Activated effector memory CD4-positive, alpha-beta T cell treated with anti-CD3 and anti-CD28 coated beads, Interleukin-2, amount 50 U/mL, for 16 hours (primary cell): ENCODE measurements at regions not wholly inside any gene's neighbourhood (a gene's known extent, or its start where the extent isn't known, plus 50 kb on each side); places are given as distances from the start of the nearest gene placed in this dataset.

Experiments used
- DNase-seq: peaks from one replicate; pipeline ENCODE4 v3.0.0-alpha.2; 2020

DNA sequence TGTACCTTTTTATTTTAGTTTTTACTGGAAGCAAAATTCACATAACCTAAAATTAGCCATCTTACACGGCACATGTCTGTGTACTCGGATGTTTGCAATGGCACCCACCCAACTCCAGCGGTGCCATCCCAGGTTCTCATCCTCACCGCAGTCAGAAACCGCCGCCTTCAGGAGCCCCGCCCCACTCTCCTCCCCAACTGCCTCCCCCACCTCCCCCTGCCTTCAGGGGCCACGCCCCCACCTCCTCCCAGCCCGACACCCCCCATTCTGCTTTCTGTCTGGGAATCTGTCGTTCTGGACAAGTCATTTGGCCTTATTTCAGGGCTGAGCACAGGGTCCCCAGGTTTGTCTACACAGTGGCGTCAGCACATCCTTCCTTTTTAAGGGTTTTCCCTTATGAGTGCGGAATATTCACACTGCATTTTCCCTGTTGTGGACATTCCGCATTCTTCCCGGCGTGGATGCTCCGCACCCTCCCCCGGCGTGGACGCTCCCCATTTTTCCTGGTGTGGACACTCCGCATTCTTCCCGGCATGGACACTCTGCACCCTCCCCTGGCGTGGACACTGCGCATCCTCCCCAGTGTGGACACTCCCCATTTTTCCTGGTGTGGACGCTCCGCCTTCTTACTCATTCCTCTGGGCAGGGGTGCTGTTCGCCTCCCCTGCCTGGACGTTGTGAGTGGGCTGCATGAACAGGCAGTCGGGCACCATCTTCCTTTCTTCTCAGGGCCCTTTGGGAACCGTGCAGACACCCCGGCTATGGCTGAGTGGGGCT lies 135.4 kb upstream of the NKX1-1 start:
- no peak for DNase-seq

DNA sequence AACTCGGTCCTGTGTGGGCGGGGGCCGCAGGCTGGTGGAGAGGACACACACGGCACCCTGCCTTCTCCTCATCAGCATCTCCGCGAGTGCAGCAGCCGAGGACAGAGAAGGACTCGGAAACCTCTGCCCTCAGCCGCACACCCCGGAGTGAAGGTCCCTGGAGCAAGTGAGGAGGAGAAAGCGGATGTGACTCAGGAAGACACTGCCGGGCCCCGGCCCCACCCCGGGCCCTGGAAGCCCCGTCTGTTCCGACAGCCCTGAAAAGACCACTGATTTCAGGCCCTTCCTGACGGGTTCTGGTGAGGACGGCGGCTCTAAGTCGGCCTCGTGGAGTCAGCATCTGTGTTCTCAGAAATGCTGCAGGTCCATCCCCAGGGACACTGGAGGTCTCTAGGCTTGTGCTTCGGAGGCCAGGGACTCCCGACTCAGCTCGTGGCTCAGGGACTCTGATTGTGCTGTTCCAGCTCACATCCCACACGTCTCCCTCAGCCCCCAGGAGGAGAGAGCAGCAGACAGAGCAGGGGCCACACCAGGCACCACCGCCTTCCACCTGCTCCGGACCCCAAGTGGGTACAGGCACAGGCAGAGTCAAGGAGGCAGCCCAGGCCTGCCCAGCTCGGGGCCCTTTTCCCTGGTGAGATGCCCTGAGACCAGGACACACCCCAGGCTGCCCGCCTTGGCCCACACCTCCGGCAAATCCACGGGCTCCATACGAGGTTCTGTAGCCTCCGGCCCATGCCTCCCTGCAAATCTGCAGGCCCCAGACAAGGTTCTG lies 134.5 kb upstream of the NKX1-1 start:
- no peak for DNase-seq

DNA sequence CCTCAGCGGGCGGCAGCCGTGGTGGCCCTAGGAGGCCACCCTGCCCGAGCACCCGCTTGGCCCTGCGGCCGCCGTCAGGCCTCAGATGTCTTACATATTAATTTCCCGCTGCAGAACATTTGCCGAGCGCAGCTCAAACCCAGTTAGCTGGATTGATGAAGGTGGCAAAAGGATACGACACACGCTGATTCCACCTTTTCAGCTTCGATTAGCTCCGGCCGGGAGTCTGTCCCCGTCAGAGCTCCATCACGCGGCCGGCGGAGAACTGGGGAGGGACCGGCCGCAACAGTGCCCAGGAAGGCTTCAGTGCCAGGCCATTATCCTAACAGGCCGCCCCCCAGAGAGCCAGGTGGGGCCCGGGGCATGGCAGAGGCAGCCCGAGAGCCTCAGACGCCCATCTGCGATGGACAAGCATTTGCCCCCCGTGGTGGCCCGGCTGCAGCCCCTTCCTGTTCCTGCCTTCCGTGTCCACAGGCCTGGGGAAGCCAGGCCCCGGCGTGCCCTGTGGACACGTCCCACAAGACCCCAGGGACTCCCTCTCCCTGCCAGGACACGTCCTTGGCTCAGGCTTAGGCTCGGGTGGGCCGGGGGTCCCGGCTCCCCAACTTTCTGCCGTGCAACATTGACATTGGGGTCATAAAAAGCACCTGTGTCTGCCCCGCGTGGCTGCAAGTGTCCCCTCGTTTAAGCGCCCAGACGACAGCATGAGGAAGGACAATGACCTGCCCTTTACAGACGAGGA lies 133.8 kb upstream of the NKX1-1 start:
- no peak for DNase-seq

DNA sequence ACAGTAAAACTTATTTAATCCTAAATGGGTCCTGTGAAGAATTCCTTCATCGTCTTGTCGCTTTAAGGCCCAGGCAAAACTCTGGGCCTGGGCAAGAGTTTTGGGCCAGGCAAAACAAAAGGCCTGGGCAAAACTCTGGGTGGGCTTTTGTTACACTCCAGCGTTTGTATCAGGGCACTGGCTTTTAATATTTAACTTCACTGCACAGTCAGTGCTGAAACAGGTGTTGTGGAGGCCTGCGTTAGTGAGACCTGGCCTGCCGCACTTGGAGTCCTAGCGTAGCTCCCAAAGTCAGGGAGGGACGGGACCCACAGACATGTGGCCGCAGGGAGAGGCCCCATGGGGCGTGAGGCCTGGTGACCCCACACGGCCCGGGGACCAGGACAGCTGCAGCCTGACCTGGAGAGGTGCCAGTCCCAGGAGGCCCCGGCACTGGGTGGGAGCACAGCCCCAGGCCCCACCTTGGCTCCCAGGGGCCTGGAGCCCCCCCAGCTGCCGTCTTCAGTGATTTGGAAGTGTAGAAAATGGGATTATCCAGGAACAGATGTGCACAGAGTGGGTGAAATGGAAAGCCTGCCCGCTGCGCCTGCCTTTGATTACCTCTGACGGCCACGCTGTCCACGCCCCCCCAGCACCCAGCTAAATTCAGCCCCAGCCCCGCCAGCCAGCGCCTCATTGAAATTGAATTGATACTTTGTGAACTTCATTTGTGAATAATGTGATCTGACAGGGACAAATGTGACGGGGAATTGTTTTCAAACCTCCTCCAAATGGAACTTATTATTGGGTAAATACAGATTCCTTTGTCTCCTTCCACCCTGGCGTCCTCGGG lies 132.9 kb upstream of the NKX1-1 start:
- no peak for DNase-seq

DNA sequence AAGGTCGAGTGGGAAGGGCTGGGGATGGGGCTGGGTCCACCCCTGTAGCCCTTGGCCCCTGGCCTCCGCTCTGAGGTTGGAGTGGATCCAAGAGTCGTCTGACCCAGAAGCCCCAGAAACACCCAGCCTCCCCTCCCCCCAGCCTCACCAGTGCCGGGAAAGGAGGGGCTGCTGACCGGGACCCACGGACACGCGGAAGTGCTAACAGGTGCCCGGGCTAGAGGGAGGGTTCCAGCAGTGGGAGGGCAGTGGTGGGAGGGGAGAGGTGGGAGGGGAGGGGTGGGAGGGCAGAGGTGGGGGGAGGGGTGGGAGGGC lies 131.8 kb upstream of the NKX1-1 start:
- no peak for DNase-seq

DNA sequence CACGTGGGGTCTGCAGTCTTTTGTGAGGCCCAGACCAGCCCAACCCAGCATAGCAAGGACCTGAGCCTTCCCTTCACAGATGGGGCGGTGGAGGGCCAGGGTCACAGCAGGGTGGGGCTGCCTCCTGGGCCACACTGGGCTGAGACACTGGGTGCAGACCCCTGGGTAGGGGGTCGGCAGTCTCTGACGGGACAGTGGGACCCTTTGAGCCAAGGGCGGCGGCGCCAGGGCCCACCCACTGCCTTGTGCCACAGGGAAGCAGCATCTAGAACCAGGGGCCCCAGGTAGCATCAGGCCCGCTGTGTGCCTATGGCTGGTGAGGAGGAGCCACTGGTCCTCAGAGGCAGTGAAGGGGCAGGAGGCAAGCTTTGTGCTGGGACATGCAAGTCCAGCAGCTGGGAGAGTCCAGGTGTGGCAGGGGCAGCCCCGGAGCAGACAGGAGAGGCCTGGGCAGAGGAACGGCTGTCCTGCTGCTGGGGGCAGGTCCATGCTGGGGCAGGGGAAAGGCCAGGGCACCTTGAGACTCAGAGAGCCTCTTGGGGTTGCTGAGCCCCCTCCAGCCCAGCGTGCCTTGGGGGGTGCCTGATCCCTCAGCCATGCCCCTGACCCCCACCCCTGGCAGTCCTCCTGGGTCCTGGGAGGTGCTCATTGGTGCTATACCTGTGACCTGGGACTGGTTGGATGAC lies 131.3 kb upstream of the NKX1-1 start:
- DNase-seq, result no peak

DNA sequence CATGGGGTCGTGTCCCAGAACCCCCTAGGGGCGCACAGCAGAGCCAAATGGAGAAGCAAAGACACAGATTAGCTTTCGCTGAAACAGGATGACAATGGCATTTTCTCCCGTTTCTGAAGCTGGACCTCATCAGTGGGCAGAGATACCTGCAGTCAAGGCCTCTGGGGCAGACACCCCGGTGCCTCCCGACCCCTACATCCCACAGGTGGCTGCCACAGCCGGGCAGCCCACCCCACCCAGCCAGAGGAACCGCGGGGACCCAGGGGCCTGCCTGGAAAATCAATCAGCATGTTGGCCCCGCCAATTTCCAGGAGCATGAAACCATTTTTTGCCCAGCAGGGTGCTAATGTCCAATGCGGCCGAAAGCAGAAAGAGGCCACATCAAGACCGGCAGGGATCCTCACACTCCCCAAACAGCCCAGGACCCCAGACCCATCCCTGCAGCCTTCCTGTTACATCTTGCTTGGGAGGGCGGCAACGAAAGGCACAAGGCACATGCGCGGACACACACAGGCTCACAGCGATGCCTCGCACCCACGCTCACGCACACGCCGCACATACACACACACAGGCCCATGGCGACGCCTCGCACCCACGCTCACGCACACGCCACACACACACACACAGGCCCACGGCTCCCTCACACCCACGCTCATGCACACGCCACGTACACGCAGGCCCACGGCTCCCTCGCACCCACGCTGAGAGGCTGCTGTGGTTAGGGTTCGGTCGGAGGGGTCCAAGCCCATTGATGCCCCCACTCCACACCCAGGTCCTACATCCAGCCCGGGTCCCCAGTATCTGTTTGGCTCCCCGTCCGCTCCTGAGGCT lies 130.6 kb upstream of the NKX1-1 start:
- no peak for DNase-seq

DNA sequence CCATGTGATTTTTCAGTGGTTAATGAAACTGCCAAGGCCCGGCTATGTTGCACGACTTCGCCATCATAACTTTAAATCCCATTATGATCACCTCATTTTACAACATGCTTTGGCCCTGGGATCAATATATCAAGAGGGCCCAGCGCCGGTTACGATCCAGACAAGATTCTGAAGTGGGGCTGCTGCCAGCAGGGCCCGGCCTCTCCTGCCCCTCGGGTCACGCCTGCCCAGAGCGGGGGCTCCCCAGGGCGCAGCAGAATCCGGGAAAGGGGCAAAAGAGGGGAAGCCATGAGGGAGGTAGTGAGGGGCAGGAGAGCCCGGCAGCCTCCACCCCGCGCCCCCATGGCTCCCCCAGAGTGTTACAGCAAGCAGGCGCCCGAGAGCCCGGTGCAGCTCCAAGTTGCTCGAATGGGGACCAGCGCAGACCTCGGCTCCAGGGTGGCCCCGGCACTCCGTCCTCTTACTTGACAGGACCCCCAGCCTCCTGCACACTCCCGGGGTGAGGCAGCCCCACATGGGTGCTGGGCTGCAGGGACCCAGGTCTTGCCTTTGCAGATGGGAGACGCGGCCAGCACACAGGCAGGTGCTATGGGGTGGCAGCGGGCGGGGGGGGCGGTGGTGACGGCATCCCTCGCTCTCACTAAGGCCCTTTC lies 129.8 kb upstream of the NKX1-1 start:
- no peak for DNase-seq

DNA sequence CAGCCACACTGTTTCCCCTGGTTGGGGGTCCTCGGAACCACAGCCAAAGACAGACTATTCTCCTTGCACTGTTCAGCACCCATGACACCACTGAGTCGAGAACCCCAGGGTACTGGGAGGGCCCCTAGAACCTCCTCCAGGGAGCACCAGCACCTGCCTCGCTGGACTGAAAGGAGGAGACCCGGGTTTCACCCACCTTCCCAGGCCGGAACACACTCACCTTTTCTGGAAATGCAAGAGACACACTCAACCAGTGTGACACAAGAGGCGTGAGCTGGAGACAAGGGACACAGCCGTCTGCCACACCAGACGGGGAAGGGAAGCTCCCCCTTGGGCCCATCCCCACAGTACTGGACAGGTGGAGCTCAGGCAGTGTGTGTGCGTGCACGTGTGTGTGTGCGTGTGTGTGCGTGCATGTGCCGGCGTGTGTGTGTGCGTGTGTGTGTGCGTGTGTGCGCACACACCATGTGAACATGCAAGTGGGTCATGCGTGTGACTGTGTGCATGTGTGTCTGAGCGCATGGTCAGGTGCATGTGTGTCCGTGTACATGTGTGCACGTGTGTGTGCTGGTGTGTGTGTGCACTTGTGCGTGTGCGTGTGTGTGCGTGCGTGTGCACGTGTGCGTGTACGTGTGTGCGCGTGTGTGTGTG lies 128.8 kb upstream of the NKX1-1 start:
- DNase-seq, result no peak

DNA sequence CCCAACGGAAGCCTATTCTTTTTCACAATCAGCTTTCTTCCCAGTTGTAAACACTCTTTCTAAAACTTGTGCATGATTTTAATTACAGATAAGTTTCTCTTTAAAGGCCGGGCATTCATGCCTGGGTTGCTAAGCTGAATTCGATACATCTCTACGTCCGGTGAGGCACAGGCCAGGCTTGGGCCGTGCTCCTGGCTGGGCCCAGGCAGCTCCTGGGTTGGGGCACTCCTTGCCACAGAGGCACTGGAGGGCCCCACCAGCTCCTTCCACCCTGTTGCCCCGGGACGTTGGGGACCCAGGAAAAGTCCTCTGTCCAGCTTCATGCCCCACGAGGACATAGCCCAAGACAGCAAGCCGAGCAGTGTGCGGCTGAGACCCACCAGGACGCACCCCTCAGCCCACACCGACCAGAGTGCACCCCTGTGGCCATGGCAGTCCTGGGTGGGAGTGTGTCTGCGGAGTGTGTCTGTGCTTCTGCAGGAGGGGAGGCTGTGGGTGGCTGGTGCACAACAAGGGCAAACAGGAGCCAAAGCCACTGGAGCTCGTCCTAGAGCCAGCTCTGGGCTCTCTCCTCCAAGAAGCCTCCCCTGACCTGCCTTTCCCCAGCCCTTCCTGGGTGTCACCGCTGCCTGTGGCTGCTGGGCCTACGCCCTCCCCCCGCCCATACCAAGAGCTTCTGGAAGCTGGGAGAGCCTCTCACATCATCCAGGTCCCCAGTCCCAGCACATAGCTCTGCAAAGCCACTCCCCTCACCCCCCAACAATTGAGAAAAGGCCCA lies 128.0 kb upstream of the NKX1-1 start:
- DNase-seq, result no peak

DNA sequence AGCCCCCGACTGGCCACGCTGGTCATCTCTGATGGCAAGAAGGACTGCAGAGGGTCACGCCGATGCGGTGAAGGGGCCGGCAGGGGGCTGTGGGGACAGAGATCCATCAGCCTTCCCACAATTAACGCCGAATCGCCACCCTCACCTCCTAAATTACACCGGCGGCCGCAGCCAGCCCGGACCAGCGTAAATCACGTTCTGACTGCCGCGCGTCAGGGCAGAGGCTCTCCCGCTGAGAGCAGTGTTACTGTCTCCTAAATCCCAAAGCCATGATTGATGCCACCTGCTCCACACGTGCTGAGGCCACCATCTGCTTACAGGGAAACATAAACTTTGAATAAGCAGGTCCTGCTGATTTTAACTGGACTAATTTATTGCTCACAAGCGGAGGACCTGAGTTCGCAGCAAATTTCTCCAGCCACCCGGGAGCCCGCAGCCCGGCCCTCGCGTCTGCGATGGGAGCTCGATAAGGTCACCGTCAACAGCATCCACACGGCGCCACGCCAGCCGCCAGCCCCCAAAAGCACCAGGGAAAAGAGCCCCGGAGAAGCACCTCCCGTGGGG lies 127.3 kb upstream of the NKX1-1 start:
- no peak for DNase-seq

DNA sequence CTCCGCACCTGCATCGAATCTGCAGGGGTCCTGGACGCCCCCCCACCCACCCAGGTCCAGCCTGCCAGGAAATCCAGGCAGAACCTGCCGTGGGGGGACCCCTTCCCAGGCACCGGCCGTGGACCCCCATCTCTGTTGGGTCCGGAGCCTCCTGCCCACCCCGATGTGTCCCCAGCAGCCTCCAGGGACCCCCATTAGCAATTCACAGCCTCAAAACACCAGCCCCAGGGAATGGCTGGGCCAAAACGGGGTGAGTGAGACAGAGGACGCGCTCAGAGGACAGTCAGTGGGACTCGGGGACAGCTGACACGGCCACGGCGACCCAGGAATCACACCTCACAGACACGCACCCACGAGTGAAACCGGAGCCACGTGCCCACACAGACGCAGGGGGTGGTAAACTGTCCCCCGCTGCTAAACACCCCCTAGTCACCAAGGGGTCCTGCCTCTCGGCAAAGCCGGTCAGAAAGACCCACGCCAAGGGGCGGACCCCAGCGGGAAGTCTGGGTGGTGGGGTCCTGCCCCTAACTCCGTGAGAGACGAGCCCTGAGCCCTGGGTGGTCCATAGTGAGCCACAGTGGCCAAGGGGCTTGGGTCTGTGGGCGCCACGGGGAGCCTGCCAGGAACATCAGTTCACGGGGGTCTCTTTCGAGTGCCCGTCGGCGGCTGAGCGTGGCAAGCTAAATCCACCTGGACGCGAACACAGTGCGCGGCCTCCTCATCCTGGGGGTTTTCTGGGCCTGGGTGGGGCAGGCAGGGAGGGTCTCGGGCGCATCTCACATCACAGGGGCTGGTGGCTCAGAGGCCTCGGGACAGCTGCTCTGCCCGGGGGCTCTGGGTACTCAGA lies 126.5 kb upstream of the NKX1-1 start:
- no peak for DNase-seq

DNA sequence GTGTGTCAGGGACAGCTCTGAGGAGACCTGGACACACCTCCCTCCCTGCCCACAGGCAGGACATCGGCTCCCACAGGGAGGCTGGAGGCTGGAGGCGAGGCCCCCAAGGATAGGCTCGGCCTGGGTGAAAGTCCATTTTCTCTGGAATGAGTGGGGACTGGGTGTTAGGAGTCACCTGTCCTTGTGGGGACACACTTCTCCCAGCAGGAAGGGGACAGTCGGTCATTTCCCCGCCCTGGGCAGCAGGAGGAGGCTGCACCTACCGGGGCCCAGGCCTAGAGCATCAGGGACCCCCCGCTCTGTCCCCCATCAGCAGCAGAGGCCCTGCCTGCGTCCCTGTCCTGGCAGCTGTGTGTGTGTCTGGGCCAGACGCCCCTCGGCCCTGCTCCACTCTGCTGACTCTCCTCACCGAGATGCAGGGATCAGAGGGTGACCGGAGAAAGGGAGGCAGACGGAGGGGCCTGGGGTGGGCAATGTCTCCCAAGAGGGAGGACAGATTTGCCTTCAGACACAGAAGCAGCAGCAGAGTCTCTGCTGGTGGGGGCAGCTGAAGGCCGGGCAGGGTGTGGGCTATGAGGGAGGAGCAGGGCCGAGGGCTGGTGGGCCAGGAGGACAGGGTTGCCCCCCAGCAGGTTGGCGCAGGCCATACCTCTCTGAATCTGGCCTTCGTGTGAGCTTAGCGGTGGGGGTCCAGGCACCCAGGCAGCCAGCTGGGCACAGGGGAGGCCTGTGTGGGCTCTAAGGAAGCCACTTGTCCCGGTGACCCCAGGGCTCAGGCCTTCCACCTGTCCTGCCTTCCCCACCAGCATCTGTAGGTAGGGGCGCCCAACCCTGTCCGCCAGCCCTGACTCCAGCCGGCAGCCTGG lies 125.7 kb upstream of the NKX1-1 start:
- DNase-seq, result no peak

DNA sequence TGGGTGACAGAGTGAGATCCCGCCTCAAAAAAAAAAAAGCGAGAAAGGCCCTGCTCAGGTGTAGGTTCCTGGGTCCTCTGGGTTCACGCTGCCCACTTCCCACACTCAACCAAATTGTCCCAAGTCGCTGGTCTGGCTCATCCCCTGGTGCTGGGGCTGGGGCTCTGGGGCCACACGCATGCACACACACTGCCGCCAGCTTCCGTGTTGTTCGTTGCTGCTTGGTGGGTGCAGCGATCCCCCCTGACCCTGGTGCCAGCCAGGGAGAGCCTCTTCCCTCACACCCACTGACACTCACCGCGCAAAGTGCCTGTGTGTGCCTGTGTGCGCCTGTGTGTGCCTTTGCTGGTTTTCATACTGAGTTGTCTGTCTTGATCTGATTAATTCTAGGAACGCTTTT lies 124.1 kb upstream of the NKX1-1 start:
- DNase-seq, result no peak

DNA sequence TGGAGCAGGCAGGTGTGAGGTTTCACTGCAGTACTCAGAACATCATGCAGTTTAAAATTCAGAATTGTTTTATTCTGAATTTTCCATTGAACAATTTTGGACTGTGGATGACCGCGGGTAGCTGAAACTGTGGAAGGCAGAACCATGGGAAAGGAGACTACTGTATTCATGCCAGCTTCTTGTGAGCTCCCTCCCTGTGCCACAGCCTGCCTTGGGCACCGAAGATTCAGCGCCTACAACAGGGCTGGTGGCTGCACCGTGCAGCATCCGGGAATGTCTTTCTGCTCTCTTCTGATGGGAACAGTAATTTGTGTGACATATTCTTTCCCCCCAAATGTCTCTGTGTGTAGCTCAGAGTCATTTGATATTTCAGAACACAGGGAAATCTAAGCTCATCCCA lies 118.5 kb upstream of the NKX1-1 start:
- no peak for DNase-seq

DNA sequence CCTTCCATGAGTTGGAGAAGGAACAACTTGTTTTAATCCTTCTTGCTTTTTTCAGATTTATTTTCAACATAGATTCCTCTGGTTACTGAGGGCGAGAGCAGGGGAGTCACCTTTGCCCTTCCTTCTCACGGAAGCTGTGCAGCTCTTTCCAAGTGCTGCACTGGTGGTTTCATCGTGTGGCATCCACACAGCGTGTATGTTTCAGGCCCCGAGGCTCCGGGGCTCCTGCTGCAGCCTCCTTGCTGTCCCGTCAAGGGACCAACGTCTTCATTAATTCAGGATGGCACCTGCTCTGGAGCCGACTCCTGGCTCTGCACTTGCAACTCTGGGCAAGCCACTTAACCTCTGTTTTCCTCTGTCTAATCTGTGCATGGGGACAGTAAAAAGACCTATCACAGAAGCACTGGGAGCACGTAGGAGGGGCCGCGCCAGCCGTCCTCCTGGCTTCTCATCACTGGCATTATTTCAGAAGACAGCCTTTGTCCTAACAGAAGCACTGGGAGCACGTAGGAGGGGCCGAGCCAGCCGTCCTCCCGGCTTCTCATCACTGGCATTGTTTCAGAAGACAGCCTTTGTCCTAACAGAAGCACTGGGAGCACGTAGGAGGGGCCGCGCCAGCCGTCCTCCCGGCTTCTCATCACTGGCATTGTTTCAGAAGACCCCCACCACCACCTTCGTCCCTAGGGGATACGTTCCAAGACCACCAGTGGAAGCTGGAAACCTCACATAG lies 117.8 kb upstream of the NKX1-1 start:
- DNase-seq, result no peak

DNA sequence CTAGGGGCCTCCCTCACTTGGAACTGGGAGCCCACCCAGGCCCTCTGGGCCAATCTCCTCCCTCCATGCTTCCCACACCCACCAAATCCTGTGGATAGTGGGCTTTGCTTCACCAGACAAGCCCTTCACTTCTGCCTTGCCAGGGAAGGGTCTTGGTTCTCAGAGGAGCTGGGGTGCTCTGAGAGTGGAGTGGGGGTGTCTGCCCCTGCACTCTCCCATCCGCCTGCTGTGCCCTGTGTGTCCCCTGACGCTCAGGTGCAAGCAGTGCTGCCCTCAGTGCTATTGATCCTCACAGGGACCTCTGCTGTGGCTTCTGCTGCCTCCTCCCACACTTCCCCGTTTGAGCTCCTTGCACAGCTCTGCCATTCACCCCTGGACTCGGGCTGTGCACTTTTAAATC lies 117.3 kb upstream of the NKX1-1 start:
- no peak for DNase-seq
